ENCODE measurements at regions not wholly inside any gene's neighbourhood (a gene's known extent, or its start where the extent isn't known, plus 50 kb on each side); places are given as distances from the start of the nearest gene placed in this dataset.
"Not testable (repeated sequence)": the region's sequence is repeated elsewhere in the genome, so short reads cannot be mapped to it uniquely, and the experiment has no call there.

GRCh38 chrX:118215346-118215745, 98.7 kb upstream of the KLHL13 start:
- DNase-seq (ENCODE audit: low read depth), result no peak

- no peak for DNase-seq (ENCODE audit: low read depth)
These were observed 99.5 kb upstream of the KLHL13 start for GRCh38 chrX:118216087-118216486.

GRCh38 chrX:118216509-118216908, 99.9 kb upstream of the KLHL13 start:
- DNase-seq (ENCODE audit: low read depth), result no peak

GRCh38 chrX:118218079-118218478, 101.5 kb upstream of the KLHL13 start:
- no peak for DNase-seq (ENCODE audit: low read depth)

GRCh38 chrX:118218940-118219339, 102.3 kb upstream of the KLHL13 start:
- DNase-seq (ENCODE audit: low read depth), result no peak

GRCh38 chrX:118219866-118220265, 103.3 kb upstream of the KLHL13 start:
- DNase-seq (ENCODE audit: low read depth), result no peak

- DNase-seq (ENCODE audit: low read depth), result no peak
These were observed 103.9 kb upstream of the KLHL13 start for GRCh38 chrX:118220509-118220908.

GRCh38 chrX:118221270-118221669, 104.7 kb upstream of the KLHL13 start:
- no peak for DNase-seq (ENCODE audit: low read depth)

GRCh38 chrX:118221733-118222132, 105.1 kb upstream of the KLHL13 start:
- no peak for DNase-seq (ENCODE audit: low read depth)

GRCh38 chrX:118222421-118222820, 105.8 kb upstream of the KLHL13 start:
- no peak for DNase-seq (ENCODE audit: low read depth)

GRCh38 chrX:118225711-118226428, 109.3 kb upstream of the KLHL13 start:
- peak; percentile 15 for DNase-seq (ENCODE audit: low read depth)

GRCh38 chrX:118228041-118228440, 111.4 kb upstream of the KLHL13 start:
- DNase-seq (ENCODE audit: low read depth), result no peak

GRCh38 chrX:118228456-118228855, 111.8 kb upstream of the KLHL13 start:
- DNase-seq (ENCODE audit: low read depth), result no peak

GRCh38 chrX:118231464-118231863, 114.4 kb upstream of the WDR44 start:
- DNase-seq (ENCODE audit: low read depth), result no peak

- no peak for DNase-seq (ENCODE audit: low read depth)
These were observed 106.6 kb upstream of the WDR44 start for GRCh38 chrX:118239178-118239870.

GRCh38 chrX:118239913-118240698, 105.8 kb upstream of the WDR44 start:
- no peak for DNase-seq (ENCODE audit: low read depth)

- not testable (repeated sequence) for DNase-seq (ENCODE audit: low read depth)
These were observed 98.9 kb upstream of the WDR44 start for GRCh38 chrX:118246961-118247360.

GRCh38 chrX:118249146-118249545, 96.8 kb upstream of the WDR44 start:
- DNase-seq (ENCODE audit: low read depth), result no peak

GRCh38 chrX:118250445-118250844, 95.5 kb upstream of the WDR44 start:
- no peak for DNase-seq (ENCODE audit: low read depth)

GRCh38 chrX:118251271-118251670, 94.6 kb upstream of the WDR44 start:
- DNase-seq (ENCODE audit: low read depth), result peak; percentile 1

GRCh38 chrX:118252967-118253366, 92.9 kb upstream of the WDR44 start:
- DNase-seq (ENCODE audit: low read depth), result no peak

GRCh38 chrX:118254611-118255010, 91.3 kb upstream of the WDR44 start:
- peak; percentile 43 for DNase-seq (ENCODE audit: low read depth)

- DNase-seq (ENCODE audit: low read depth), result no peak
These were observed 90.0 kb upstream of the WDR44 start for GRCh38 chrX:118255921-118256320.
